SK-N-SH (cell line): ENCODE measurements at regions not wholly inside any gene's neighbourhood (a gene's known extent, or its start where the extent isn't known, plus 50 kb on each side); places are given as distances from the start of the nearest gene placed in this dataset.

Source experiments
- CTCF ChIA-PET: fragments of 300-600, 350-600 bp; formaldehyde crosslinking; extraction: SDS; loops from one replicate; lab custom pipeline; 2021; lab: Yijun Ruan, JAX
- POLR2A ChIA-PET: fragments of 350-600 bp; sonication (Branson Sonifier 250); formaldehyde crosslinking; extraction: SDS; loops from one replicate; lab custom pipeline; 2020; ENCODE audit warnings: antibody characterized with exemption, inconsistent platforms; lab: Yijun Ruan, JAX
- DNase-seq: peaks from one replicate; pipeline ENCODE4 v3.0.0; 2012
- H2AFZ ChIP-seq: fragments of 200-600 bp; sonication (generic); 2 replicates; pipeline ENCODE4 v1.8.1; 2016; ENCODE audit warnings: antibody characterized with exemption, mild to moderate bottlenecking, low read depth
- H3F3A ChIP-seq: fragments of 200-600 bp; sonication (generic); replicated peaks from 2 replicates; pipeline ENCODE3; 2016; ENCODE audit warnings: antibody characterized with exemption, mild to moderate bottlenecking; ENCODE audit not compliant: insufficient read depth
- H3K27ac ChIP-seq, 2 experiments: fragments of 200-500 bp in 1 of 2; fragments of 200-600 bp in 1 of 2; sonication (Bioruptor generic) in 1 of 2; sonication (generic), shearing (Covaris generic) in 1 of 2; 2 replicates each; pipeline versions ENCODE4 v1.5.1 to v1.6.1; 2014 to 2016; ENCODE audit warnings: low read depth in 2 of 2, inconsistent platforms in 1 of 2, low read length in 1 of 2, mild to moderate bottlenecking in 1 of 2, mixed read lengths in 1 of 2
- H3K27me3 ChIP-seq: fragments of 200-600 bp; sonication (generic), shearing (Covaris generic); 2 replicates; pipeline ENCODE4 v1.6.1; 2016; ENCODE audit warnings: mixed run types; ENCODE audit not compliant: insufficient read depth
- H3K36me3 ChIP-seq, 2 experiments: fragments of 200-500 bp in 1 of 2; fragments of 200-600 bp in 1 of 2; sonication (Bioruptor generic) in 1 of 2; sonication (generic) in 1 of 2; replicated peaks in 1 of 2; 2 replicates each; pipeline versions ENCODE3 to v1.5.1; 2014 to 2016; ENCODE audit warnings: low read length in 1 of 2, mild to moderate bottlenecking in 1 of 2; ENCODE audit not compliant: insufficient read depth in 2 of 2, control insufficient read depth in 1 of 2
- H3K4me1 ChIP-seq, 2 experiments: fragments of 200-500 bp in 1 of 2; fragments of 200-600 bp in 1 of 2; sonication (Bioruptor generic) in 1 of 2; sonication (generic), shearing (Covaris generic) in 1 of 2; 2 replicates each; pipeline versions ENCODE4 v1.5.1 to v1.6.1; 2014 to 2016; ENCODE audit warnings: low read depth in 1 of 2, low read length in 1 of 2, mixed run types in 1 of 2; ENCODE audit not compliant: insufficient read depth in 2 of 2, control insufficient read depth in 1 of 2
- H3K4me2 ChIP-seq: fragments of 200-600 bp; sonication (generic), shearing (Covaris generic); 2 replicates; pipeline ENCODE4 v1.6.1; 2017; ENCODE audit warnings: mixed run types
- H3K4me3 ChIP-seq, 2 experiments: fragments of 200-500 bp in 1 of 2; fragments of 200-600 bp in 1 of 2; sonication (Bioruptor generic) in 1 of 2; sonication (generic), shearing (Covaris generic) in 1 of 2; 2 replicates each; pipeline versions ENCODE4 v1.5.1 to v1.8.1; 2014 to 2016; ENCODE audit warnings: low read depth in 2 of 2, inconsistent platforms in 1 of 2, low read length in 1 of 2, mild to moderate bottlenecking in 1 of 2, mixed read lengths in 1 of 2, moderate library complexity in 1 of 2
- H3K79me2 ChIP-seq: fragments of 200-600 bp; sonication (generic); 2 replicates; pipeline ENCODE4 v1.8.1; 2017; ENCODE audit warnings: mild to moderate bottlenecking; ENCODE audit not compliant: insufficient read depth
- H3K9ac ChIP-seq: fragments of 200-600 bp; sonication (generic); 2 replicates; pipeline ENCODE4 v1.6.1; 2017; ENCODE audit warnings: mixed run types
- H3K9me2 ChIP-seq: fragments of 200-600 bp; sonication (generic); 2 replicates; pipeline ENCODE4 v1.6.1; 2017; ENCODE audit warnings: mixed run types
- H3K9me3 ChIP-seq: fragments of 200-600 bp; sonication (generic); 2 replicates; pipeline ENCODE4 v1.6.1; 2017; ENCODE audit warnings: mixed run types, mild to moderate bottlenecking, moderate library complexity
- H4K20me1 ChIP-seq: fragments of 200-600 bp; sonication (generic); 2 replicates; pipeline ENCODE4 v1.6.1; 2017; ENCODE audit warnings: mild to moderate bottlenecking, mixed run types; ENCODE audit not compliant: insufficient read depth
- EZH2phosphoT487 ChIP-seq: fragments of 200-600 bp; sonication (generic); IDR thresholded peaks from 2 replicates; pipeline ENCODE4 v1.6.1; 2017; ENCODE audit warnings: low read depth, mixed run types, mild to moderate bottlenecking, antibody characterized with exemption, moderate library complexity, borderline replicate concordance
- MAX ChIP-seq: IDR thresholded peaks from 2 replicates; pipeline ENCODE4 v1.4.0; 2012; ENCODE audit warnings: low read depth
- NRF1 ChIP-seq: IDR thresholded peaks from 2 replicates; pipeline ENCODE4 v1.6.1; 2012; ENCODE audit warnings: low read depth, mild to moderate bottlenecking, low read length
- RCOR1 ChIP-seq: fragments of 150-350 bp; IDR thresholded peaks from 2 replicates; pipeline ENCODE4 v1.6.1; 2017; ENCODE audit warnings: antibody characterized with exemption, low read length
- TAF1 ChIP-seq: IDR thresholded peaks from 2 replicates; pipeline ENCODE4 v1.6.1; 2012; ENCODE audit warnings: low read depth, mild to moderate bottlenecking, low read length, moderate library complexity, borderline replicate concordance
- TCF12 ChIP-seq: IDR thresholded peaks from 2 replicates; pipeline ENCODE4 v1.4.0; 2012
- TEAD4 ChIP-seq: IDR thresholded peaks from 2 replicates; pipeline ENCODE4 v1.4.0; 2012; ENCODE audit warnings: mild to moderate bottlenecking, borderline replicate concordance; ENCODE audit not compliant: insufficient read depth
- YY1 ChIP-seq: IDR thresholded peaks from 2 replicates; pipeline ENCODE4 v1.4.0; 2012; ENCODE audit warnings: low read depth, mild to moderate bottlenecking
- ZBTB33 ChIP-seq: IDR thresholded peaks from 2 replicates; pipeline ENCODE4 v1.4.0; 2012; ENCODE audit warnings: low read depth, borderline replicate concordance
- WGBS: methylation state at CpG from one replicate; pipeline ENCODE4 v1.1.6; 2017; ENCODE audit warnings: low lambda C conversion rate; 5-methylcytosine and 5-hydroxymethylcytosine counted together
- TF ChIP-seq, protein P1 (sequence below): fragments of 200-600 bp; sonication (generic); IDR thresholded peaks from 2 replicates; pipeline ENCODE4 v1.6.1; 2017; ENCODE audit warnings: antibody characterized with exemption, mild to moderate bottlenecking, moderate library complexity

- Histone ChIP-seq H2AFZ (no peak overlapping the region), H4K20me1 (no peaks in the 10 kb centered on the region; the same call in 1 of the 2 replicates), H3K9ac (no peak overlapping the region), H3F3A (no peaks in the 10 kb centered on the region), H3K9me2 (no peaks in the 10 kb centered on the region), H3K4me1 (peaks cover 0 to 16% of the 10 kb centered on the region in 2 experiments; a peak in 2 of 4 replicates), H3K27ac (no peak overlapping the region), H3K27me3 (no peaks in the 10 kb centered on the region), H3K36me3 (no peaks in the 10 kb centered on the region), H3K4me3 (no peak overlapping the region), H3K79me2 (no peaks in the 10 kb centered on the region), H3K4me2 (no peak overlapping the region), H3K9me3 (no peaks in the 10 kb centered on the region)
- POLR2A ChIA-PET: no interaction called here
- TF ChIP-seq MAX (no peak), TEAD4 (no peak), YY1 (no peak), TCF12 (no peak), NRF1 (no peak), EZH2phosphoT487 (no peak)
- DNase-seq: no peak
- WGBS: 73% methylated on average over 37 of the region's 37 CpGs
- CTCF ChIA-PET: no interaction called here
Observed at GRCh38 chr19:34832581-34833112, 59.6 kb upstream of the ZNF599 start.

- WGBS: 39% methylated on average over 5 of the region's 5 CpGs
- H3K4me2 ChIP-seq: no peak overlapping the region
Observed at GRCh38 chr19:34831714-34832113, 58.7 kb upstream of the ZNF599 start.

More at GRCh38 chr19:34831714-34832113, 58.7 kb upstream of the ZNF599 start:
- H3K9me2 ChIP-seq: no peaks in the 10 kb centered on the region
- no peak for DNase-seq
- H3K36me3 ChIP-seq: no peaks in the 10 kb centered on the region
- H2AFZ ChIP-seq: no peak overlapping the region
- no peaks in the 10 kb centered on the region; the same call in 1 of the 2 replicates for H4K20me1 ChIP-seq
- TF ChIP-seq RCOR1: no peak
- TF ChIP-seq TAF1: no peak
- TF ChIP-seq, protein P1, sequence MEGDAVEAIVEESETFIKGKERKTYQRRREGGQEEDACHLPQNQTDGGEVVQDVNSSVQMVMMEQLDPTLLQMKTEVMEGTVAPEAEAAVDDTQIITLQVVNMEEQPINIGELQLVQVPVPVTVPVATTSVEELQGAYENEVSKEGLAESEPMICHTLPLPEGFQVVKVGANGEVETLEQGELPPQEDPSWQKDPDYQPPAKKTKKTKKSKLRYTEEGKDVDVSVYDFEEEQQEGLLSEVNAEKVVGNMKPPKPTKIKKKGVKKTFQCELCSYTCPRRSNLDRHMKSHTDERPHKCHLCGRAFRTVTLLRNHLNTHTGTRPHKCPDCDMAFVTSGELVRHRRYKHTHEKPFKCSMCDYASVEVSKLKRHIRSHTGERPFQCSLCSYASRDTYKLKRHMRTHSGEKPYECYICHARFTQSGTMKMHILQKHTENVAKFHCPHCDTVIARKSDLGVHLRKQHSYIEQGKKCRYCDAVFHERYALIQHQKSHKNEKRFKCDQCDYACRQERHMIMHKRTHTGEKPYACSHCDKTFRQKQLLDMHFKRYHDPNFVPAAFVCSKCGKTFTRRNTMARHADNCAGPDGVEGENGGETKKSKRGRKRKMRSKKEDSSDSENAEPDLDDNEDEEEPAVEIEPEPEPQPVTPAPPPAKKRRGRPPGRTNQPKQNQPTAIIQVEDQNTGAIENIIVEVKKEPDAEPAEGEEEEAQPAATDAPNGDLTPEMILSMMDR: no peak
- no peak for TF ChIP-seq ZBTB33
- no peaks in the 10 kb centered on the region for H3K79me2 ChIP-seq
- CTCF ChIA-PET: no interaction called here
- POLR2A ChIA-PET: no interaction called here
- no peak overlapping the region for H3K27ac ChIP-seq
- no peaks in the 10 kb centered on the region for H3K27me3 ChIP-seq
- H3K4me3 ChIP-seq: no peak overlapping the region
- no peak overlapping the region for H3K9ac ChIP-seq
- no peaks in the 10 kb centered on the region for H3K9me3 ChIP-seq
- peaks cover 0 to 11% of the 10 kb centered on the region in 2 experiments; a peak in 2 of 4 replicates for H3K4me1 ChIP-seq
- no peaks in the 10 kb centered on the region for H3F3A ChIP-seq
